Gastroesophageal sphincter (tissue), 3 donors: ENCODE measurements at regions not wholly inside any gene's neighbourhood (a gene's known extent, or its start where the extent isn't known, plus 50 kb on each side); places are given as distances from the start of the nearest gene placed in this dataset.

Experiments
- POLR2A ChIP-seq, 2 donors: fragments of 450-650 bp; IDR thresholded peaks; one replicate each; pipeline ENCODE4 v1.6.1; 2017; ENCODE audit warnings: antibody characterized with exemption in 2 of 2, mild to moderate bottlenecking in 2 of 2, moderate library complexity in 1 of 2
- TF ChIP-seq, protein P1 (sequence below), 4 experiments: fragments of 200-600 bp in 2 of 4; fragments of 450-650 bp in 2 of 4; sonication (generic) in 1 of 4; IDR thresholded peaks; one replicate each; pipeline ENCODE4 v1.5.1; 2017 to 2019; ENCODE audit warnings: antibody characterized with exemption in 4 of 4, mild to moderate bottlenecking in 2 of 4, moderate library complexity in 2 of 4

DNA sequence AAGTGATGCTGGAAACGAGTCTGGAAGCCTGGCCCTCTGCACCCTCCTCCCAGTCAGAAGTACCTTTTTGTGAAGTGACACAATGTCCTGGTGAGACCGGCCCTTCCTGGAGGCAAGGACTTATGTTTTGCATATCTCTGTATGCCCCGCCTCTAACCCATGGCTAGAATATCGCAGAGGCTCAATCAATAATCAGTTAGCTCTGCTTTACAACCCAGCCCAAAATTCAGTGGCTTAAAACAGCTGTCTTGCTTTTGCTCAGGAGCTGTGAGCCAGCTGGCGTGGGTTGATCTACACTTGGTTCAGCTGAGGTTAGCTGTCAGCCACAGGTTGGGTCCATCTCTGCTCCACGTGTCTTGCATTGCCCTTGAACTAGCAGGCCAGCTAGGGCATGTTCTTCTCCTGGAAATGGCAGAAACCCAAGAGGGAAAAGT, 98.8 kb upstream of the METTL14 start:
- TF ChIP-seq, protein P1, sequence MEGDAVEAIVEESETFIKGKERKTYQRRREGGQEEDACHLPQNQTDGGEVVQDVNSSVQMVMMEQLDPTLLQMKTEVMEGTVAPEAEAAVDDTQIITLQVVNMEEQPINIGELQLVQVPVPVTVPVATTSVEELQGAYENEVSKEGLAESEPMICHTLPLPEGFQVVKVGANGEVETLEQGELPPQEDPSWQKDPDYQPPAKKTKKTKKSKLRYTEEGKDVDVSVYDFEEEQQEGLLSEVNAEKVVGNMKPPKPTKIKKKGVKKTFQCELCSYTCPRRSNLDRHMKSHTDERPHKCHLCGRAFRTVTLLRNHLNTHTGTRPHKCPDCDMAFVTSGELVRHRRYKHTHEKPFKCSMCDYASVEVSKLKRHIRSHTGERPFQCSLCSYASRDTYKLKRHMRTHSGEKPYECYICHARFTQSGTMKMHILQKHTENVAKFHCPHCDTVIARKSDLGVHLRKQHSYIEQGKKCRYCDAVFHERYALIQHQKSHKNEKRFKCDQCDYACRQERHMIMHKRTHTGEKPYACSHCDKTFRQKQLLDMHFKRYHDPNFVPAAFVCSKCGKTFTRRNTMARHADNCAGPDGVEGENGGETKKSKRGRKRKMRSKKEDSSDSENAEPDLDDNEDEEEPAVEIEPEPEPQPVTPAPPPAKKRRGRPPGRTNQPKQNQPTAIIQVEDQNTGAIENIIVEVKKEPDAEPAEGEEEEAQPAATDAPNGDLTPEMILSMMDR (IDR thresholded peaks at IDR 0.05): no peak
- TF ChIP-seq POLR2A (IDR thresholded peaks at IDR 0.05): no peak
